GM10266 (cell line): ENCODE measurements at regions not wholly inside any gene's neighbourhood (a gene's known extent, or its start where the extent isn't known, plus 50 kb on each side); places are given as distances from the start of the nearest gene placed in this dataset.
"Not testable (repeated sequence)": the region's sequence is repeated elsewhere in the genome, so short reads cannot be mapped to it uniquely, and the experiment has no call there.

Experiments
- DNase-seq: peaks from one replicate; pipeline ENCODE4 v3.0.0; 2012; ENCODE audit errors: extremely low spot score
- TF ChIP-seq, protein P1 (sequence below): IDR thresholded peaks from 2 replicates; pipeline ENCODE4 v1.5.1; 2012; ENCODE audit warnings: mild to moderate bottlenecking, low read depth; ENCODE audit not compliant: control insufficient read depth, insufficient read depth; ENCODE audit errors: missing control alignments

DNA sequence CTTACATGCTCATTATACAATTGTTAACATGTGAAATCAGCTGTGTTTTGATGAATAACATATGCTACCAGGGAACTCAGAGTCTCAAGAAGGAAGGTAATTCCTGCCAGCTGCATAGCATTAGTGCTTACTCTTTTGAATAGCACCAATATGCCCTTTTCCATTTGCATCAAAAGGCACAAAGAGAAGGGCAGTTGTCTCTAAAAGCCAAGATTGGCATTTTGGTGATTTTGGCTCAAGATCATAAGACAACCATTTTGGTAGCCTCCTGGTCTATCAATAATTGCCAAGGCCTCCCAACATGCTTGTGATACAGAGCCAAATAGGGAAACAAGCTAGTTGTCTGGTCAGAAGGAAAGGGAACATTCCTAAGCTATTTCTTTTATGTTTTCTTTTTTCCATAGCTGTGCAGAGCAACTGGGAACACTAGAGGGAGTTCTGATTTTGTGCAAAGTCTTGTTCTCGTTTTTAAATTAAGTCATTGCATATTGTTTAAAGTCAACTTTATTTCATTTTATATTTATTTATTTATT lies 416.7 kb upstream of the CHORDC1 start:
- DNase-seq: no peak
- TF ChIP-seq, protein P1, sequence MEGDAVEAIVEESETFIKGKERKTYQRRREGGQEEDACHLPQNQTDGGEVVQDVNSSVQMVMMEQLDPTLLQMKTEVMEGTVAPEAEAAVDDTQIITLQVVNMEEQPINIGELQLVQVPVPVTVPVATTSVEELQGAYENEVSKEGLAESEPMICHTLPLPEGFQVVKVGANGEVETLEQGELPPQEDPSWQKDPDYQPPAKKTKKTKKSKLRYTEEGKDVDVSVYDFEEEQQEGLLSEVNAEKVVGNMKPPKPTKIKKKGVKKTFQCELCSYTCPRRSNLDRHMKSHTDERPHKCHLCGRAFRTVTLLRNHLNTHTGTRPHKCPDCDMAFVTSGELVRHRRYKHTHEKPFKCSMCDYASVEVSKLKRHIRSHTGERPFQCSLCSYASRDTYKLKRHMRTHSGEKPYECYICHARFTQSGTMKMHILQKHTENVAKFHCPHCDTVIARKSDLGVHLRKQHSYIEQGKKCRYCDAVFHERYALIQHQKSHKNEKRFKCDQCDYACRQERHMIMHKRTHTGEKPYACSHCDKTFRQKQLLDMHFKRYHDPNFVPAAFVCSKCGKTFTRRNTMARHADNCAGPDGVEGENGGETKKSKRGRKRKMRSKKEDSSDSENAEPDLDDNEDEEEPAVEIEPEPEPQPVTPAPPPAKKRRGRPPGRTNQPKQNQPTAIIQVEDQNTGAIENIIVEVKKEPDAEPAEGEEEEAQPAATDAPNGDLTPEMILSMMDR: peak; percentile 34

DNA sequence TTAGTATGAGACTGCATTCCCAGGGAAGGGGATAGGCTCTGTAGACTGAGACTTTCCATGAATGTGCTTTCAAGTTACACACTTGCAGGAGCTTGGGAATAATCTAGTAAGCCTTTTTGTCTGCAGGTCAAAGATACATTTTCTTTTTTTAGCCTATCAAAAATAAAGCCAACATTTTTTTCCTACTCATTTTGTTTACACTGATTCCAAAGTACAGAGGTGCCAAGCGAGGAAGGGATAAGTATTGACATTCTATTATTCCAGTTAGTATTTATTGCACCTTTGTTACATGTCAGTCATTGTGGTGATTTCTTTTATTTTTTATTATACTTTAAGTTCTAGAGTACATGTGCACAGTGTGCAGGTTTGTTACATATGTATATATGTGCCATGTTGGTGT lies 413.0 kb upstream of the CHORDC1 start:
- TF ChIP-seq, protein P1: no peak
- DNase-seq: no peak

- TF ChIP-seq, protein P1: no peak
- no peak for DNase-seq
Observed at GRCh38 chr11:90635151-90635550, 412.3 kb upstream of the CHORDC1 start.

- TF ChIP-seq, protein P1: no peak
- no peak for DNase-seq
Observed at GRCh38 chr11:90630176-90630575, 407.3 kb upstream of the CHORDC1 start.

DNA sequence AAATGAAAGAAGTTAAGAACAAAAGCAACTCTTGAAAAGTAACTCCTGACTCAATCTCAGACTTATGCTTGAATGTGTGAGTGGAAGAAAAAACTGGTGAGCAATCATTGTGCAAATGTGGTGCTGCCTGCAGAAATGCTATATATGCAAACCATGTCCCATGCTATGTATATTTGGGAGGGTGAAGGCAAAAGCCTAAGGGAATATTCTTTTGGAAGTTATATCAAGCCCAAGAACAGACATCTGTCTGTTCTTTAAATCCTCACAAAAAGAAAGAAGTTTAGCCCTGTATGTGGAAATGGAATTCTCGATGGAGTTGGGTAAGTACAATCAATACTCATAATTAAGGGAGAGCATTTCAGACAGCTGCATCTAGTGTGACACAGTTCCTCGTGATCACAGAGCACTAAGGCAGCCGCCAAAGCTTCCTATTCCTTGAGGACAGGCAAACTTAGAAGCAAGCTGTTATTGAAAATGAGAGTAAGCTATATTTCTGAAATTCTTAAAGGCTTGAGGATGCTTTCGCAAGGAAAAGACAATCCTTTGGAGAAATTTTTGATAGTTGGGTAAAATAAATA lies 406.5 kb upstream of the CHORDC1 start:
- no peak for DNase-seq
- TF ChIP-seq, protein P1: no peak

GRCh38 chr11:90614318-90614717 lies 391.5 kb upstream of the CHORDC1 start:
- TF ChIP-seq, protein P1: no peak
- DNase-seq: no peak

GRCh38 chr11:90613037-90613436 lies 390.2 kb upstream of the CHORDC1 start:
- DNase-seq: not testable (repeated sequence)

- no peak for DNase-seq
- TF ChIP-seq, protein P1: no peak
Observed at GRCh38 chr11:90606721-90607120, 383.9 kb upstream of the CHORDC1 start.
